ENCODE measurements at regions not wholly inside any gene's neighbourhood (a gene's known extent, or its start where the extent isn't known, plus 50 kb on each side); places are given as distances from the start of the nearest gene placed in this dataset.

DNA sequence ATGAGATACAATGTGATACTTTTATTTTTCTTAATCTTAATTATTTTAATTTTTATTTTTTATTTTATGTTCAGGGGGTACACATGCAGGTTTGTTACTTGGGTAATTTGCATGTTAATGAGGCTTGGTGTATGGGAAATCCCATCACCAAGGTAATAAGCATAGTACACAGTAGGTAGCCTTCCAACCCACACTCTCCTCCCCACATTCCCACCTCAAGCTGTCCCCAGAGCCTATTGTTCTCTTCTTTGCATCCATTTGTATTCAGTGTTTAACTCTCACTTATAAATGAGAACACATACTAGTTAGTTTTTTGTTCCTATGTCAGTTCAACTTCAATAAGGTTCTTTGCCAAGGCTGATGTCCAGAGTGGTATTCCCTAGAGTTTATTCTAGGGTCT, 1375.4 kb downstream of the NSUN3 start:
- H3K36me3 Mint-ChIP-seq (ENCODE audit: low read depth), result peaks cover 7% of the 10 kb centered on the region; the same call in 1 of the 3 replicates
- Histone ChIP-seq H3K4me2 (no peak overlapping the region), H3K27ac (ENCODE audit: low read depth) (no peak overlapping the region), H3K4me3 (no peak overlapping the region), H3K9me2 (ENCODE audit: insufficient read depth) (no peaks in the 10 kb centered on the region), H3K79me2 (replicated peaks; ENCODE audit: insufficient read depth) (no peaks in the 10 kb centered on the region), H2AFZ (no peak overlapping the region), H3K4me1 (ENCODE audit: insufficient read depth) (no peaks in the 10 kb centered on the region), H3K36me3 (ENCODE audit: insufficient read depth) (no peaks in the 10 kb centered on the region), H4K20me1 (replicated peaks; ENCODE audit: insufficient read depth) (no peaks in the 10 kb centered on the region), H3K27me3 (ENCODE audit: insufficient read depth) (no peaks in the 10 kb centered on the region), H3F3A (replicated peaks; ENCODE audit: low read depth) (no peaks in the 10 kb centered on the region)
- H3K27me3 Mint-ChIP-seq (ENCODE audit: insufficient read depth, low read depth, poor library complexity), result no peaks in the 10 kb centered on the region
- H3K9me3 Mint-ChIP-seq, result peaks cover 7% of the 10 kb centered on the region; the same call in 1 of the 3 replicates
- DNase-seq (ENCODE audit: low spot score), result peak; percentile 8
- no peak overlapping the region for H3K27ac Mint-ChIP-seq
- no peak overlapping the region for H3K4me3 Mint-ChIP-seq
- TF ChIP-seq EZH2phosphoT487 (IDR thresholded peaks at IDR 0.05; ENCODE audit: unreplicated experiment) (no peak), REST (IDR thresholded peaks at IDR 0.05; ENCODE audit: unreplicated experiment) (no peak), POLR2AphosphoS5 (IDR thresholded peaks at IDR 0.05; ENCODE audit: low read depth) (no peak), CREB1 (CRISPR knock-in tag; IDR thresholded peaks at IDR 0.05; ENCODE audit: low read depth) (no peak), NANOG (IDR thresholded peaks at IDR 0.05; ENCODE audit: borderline replicate concordance) (no peak), ZNF331 (CRISPR knock-in tag; IDR thresholded peaks at IDR 0.05; ENCODE audit: low read depth) (no peak), JUNB (IDR thresholded peaks at IDR 0.05; ENCODE audit: unreplicated experiment) (no peak)
- ATAC-seq, result peak; percentile 60
- H3K4me1 Mint-ChIP-seq, result peaks cover 5% of the 10 kb centered on the region; the same call in 2 of the 3 replicates

DNA sequence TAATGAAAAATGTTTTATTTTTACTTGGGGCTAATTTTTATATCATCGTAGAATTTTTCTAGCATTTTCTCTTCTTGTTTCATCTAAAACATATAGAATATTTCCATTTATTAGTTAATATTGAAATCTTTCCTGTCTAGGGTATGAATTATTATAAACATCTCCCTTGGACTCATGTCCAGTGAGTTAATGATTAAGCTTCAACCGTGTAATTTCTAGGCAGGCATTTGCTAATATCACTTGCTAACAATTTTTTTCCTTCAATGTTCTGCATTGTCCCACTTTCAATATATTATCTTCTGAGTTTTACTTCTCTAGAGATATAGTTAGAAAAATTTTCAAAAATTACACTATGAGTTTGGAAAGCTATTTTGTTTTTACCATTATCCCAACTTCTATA, 1371.6 kb upstream of the EPHA6 start:
- Histone ChIP-seq H3K4me2 (no peak overlapping the region), H3K4me1 (ENCODE audit: insufficient read depth) (no peaks in the 10 kb centered on the region), H3F3A (replicated peaks; ENCODE audit: low read depth) (no peaks in the 10 kb centered on the region), H3K36me3 (ENCODE audit: insufficient read depth) (no peaks in the 10 kb centered on the region), H3K4me3 (no peak overlapping the region), H3K27me3 (ENCODE audit: insufficient read depth) (no peaks in the 10 kb centered on the region), H3K9me2 (ENCODE audit: insufficient read depth) (no peaks in the 10 kb centered on the region), H2AFZ (no peak overlapping the region), H3K79me2 (replicated peaks; ENCODE audit: insufficient read depth) (no peaks in the 10 kb centered on the region), H4K20me1 (replicated peaks; ENCODE audit: insufficient read depth) (no peaks in the 10 kb centered on the region), H3K27ac (ENCODE audit: low read depth) (no peak overlapping the region)
- DNase-seq (ENCODE audit: low spot score), result no peak
- no peak overlapping the region for H3K27ac Mint-ChIP-seq
- ATAC-seq, result no peak
- TF ChIP-seq REST (IDR thresholded peaks at IDR 0.05; ENCODE audit: unreplicated experiment), result no peak
- no peak for TF ChIP-seq STAT1 (IDR thresholded peaks at IDR 0.05; ENCODE audit: unreplicated experiment)
- TF ChIP-seq EZH2phosphoT487 (IDR thresholded peaks at IDR 0.05; ENCODE audit: unreplicated experiment), result no peak
- TF ChIP-seq JUNB (IDR thresholded peaks at IDR 0.05; ENCODE audit: unreplicated experiment), result no peak
- no peak for TF ChIP-seq CREB1 (CRISPR knock-in tag; IDR thresholded peaks at IDR 0.05; ENCODE audit: low read depth)
- TF ChIP-seq ZNF114 (CRISPR knock-in tag; IDR thresholded peaks at IDR 0.05), result no peak
- TF ChIP-seq CTCF (conservative IDR thresholded peaks at IDR 0.05; ENCODE audit: low read depth in 2 of 2), result no peak
- H3K4me1 Mint-ChIP-seq, result peaks cover 5% of the 10 kb centered on the region; the same call in 2 of the 3 replicates
- H3K27me3 Mint-ChIP-seq (ENCODE audit: insufficient read depth, low read depth, poor library complexity), result no peaks in the 10 kb centered on the region
- H3K4me3 Mint-ChIP-seq, result no peak overlapping the region
- peaks cover 7% of the 10 kb centered on the region; the same call in 1 of the 3 replicates for H3K36me3 Mint-ChIP-seq (ENCODE audit: low read depth)
- peaks cover 7% of the 10 kb centered on the region; the same call in 1 of the 3 replicates for H3K9me3 Mint-ChIP-seq

All from GM23338 (cell line).